OCI-LY3 (cell line): ENCODE measurements at regions not wholly inside any gene's neighbourhood (a gene's known extent, or its start where the extent isn't known, plus 50 kb on each side); places are given as distances from the start of the nearest gene placed in this dataset.

Source experiments
- H2AFZ ChIP-seq: fragments of 200-600, 300-600 bp; shearing (Covaris generic); 2 replicates; pipeline ENCODE4 v1.6.0; 2014; ENCODE audit warnings: antibody characterized with exemption, low read depth, low read length
- H3K27ac ChIP-seq: fragments of 200-600, 300-600 bp; sonication (generic); 2 replicates; pipeline ENCODE4 v1.5.1; 2014; ENCODE audit warnings: mild to moderate bottlenecking, low read length, moderate library complexity, mixed read lengths
- H3K27me3 ChIP-seq: fragments of 200-600, 300-600 bp; sonication (generic); 2 replicates; pipeline ENCODE4 v1.6.1; 2014; ENCODE audit warnings: low read depth, low read length, mixed read lengths
- H3K36me3 ChIP-seq: fragments of 200-600, 300-600 bp; sonication (generic); replicated peaks from 2 replicates; pipeline ENCODE3; 2014; ENCODE audit warnings: low read depth, low read length, mixed read lengths
- H3K4me1 ChIP-seq: fragments of 300-600, 200-600 bp; sonication (generic); 2 replicates; pipeline ENCODE4 v1.6.1; 2014; ENCODE audit warnings: low read length, mixed read lengths
- H3K4me2 ChIP-seq: fragments of 200-600, 300-600 bp; sonication (generic); 2 replicates; pipeline ENCODE4 v1.6.1; 2014; ENCODE audit warnings: low read length, mixed read lengths
- H3K4me3 ChIP-seq: fragments of 300-600, 200-600 bp; sonication (generic); 2 replicates; pipeline ENCODE4 v1.5.1; 2014; ENCODE audit warnings: antibody characterized with exemption, mild to moderate bottlenecking, low read length, moderate library complexity
- H3K79me2 ChIP-seq: fragments of 300-600, 200-600 bp; shearing (Covaris generic); 2 replicates; pipeline ENCODE4 v1.6.1; 2014; ENCODE audit warnings: mild to moderate bottlenecking, low read length, mixed read lengths
- H3K9ac ChIP-seq: fragments of 300-600, 200-600 bp; shearing (Covaris generic); 2 replicates; pipeline ENCODE4 v1.6.0; 2014; ENCODE audit warnings: mild to moderate bottlenecking, low read length, moderate library complexity
- H3K9me3 ChIP-seq: fragments of 200-600, 300-600 bp; shearing (Covaris generic); 2 replicates; pipeline ENCODE4 v1.6.1; 2014; ENCODE audit warnings: low read length, mixed read lengths; ENCODE audit not compliant: insufficient read depth
- H4K20me1 ChIP-seq: fragments of 200-600, 300-600 bp; sonication (generic); 2 replicates; pipeline ENCODE4 v1.6.1; 2016; ENCODE audit warnings: low read length, mixed read lengths; ENCODE audit not compliant: insufficient read depth
- CTCF ChIP-seq: fragments of 200-600, 300-600 bp; sonication (generic); IDR thresholded peaks from 2 replicates; pipeline ENCODE4 v1.5.1; 2014; ENCODE audit warnings: antibody characterized with exemption, low read length, low read depth
- EZH2phosphoT487 ChIP-seq: fragments of 200-600 bp; shearing (Covaris generic); IDR thresholded peaks from 2 replicates; pipeline ENCODE4 v1.6.1; 2018; ENCODE audit warnings: antibody characterized with exemption, mixed run types, low read depth

GRCh38 chr3:61417352-61417751, 144.0 kb upstream of the PTPRG start:
- Histone ChIP-seq H3K4me3 (no peak overlapping the region), H3K36me3 (no peaks in the 10 kb centered on the region), H3K9ac (no peak overlapping the region), H4K20me1 (no peaks in the 10 kb centered on the region), H3K9me3 (no peaks in the 10 kb centered on the region), H3K4me1 (peaks cover 20% of the 10 kb centered on the region), H3K27ac (no peak overlapping the region), H3K79me2 (no peaks in the 10 kb centered on the region), H3K4me2 (no peak overlapping the region), H3K27me3 (no peaks in the 10 kb centered on the region), H2AFZ (no peak overlapping the region)
- TF ChIP-seq CTCF = no peak

GRCh38 chr3:61420136-61420759, 141.1 kb upstream of the PTPRG start:
- Histone ChIP-seq H3K4me2 (peak overlapping the region; percentile 73), H3K36me3 (no peaks in the 10 kb centered on the region), H3K4me1 (peaks cover 18% of the 10 kb centered on the region), H3K27ac (peak overlapping the region; percentile 11; the same call in 1 of the 2 replicates), H3K9ac (peak overlapping the region; percentile 11; the same call in 1 of the 2 replicates), H2AFZ (peak overlapping the region; percentile 92), H4K20me1 (no peaks in the 10 kb centered on the region), H3K9me3 (no peaks in the 10 kb centered on the region), H3K79me2 (no peaks in the 10 kb centered on the region), H3K27me3 (no peaks in the 10 kb centered on the region), H3K4me3 (peak overlapping the region; percentile 58)
- TF ChIP-seq EZH2phosphoT487 = no peak
- TF ChIP-seq CTCF = no peak

GRCh38 chr3:61422945-61423673, 138.3 kb upstream of the PTPRG start:
- no peaks in the 10 kb centered on the region for H3K9me3 ChIP-seq
- H3K4me2 ChIP-seq = no peak overlapping the region
- no peaks in the 10 kb centered on the region for H4K20me1 ChIP-seq
- H3K27ac ChIP-seq = no peak overlapping the region
- H3K9ac ChIP-seq = no peak overlapping the region
- H3K4me3 ChIP-seq = no peak overlapping the region
- H3K79me2 ChIP-seq = no peaks in the 10 kb centered on the region
- H3K4me1 ChIP-seq = peaks cover 25% of the 10 kb centered on the region
- TF ChIP-seq CTCF = no peak
- TF ChIP-seq EZH2phosphoT487 = no peak
- H2AFZ ChIP-seq = no peak overlapping the region
- no peaks in the 10 kb centered on the region for H3K27me3 ChIP-seq
- no peaks in the 10 kb centered on the region for H3K36me3 ChIP-seq

GRCh38 chr3:61425356-61425755, 136.0 kb upstream of the PTPRG start:
- no peak overlapping the region for H3K9ac ChIP-seq
- H3K27me3 ChIP-seq = no peaks in the 10 kb centered on the region
- no peaks in the 10 kb centered on the region for H3K36me3 ChIP-seq
- no peaks in the 10 kb centered on the region for H4K20me1 ChIP-seq
- peak overlapping the region; percentile 1; the same call in 1 of the 2 replicates for H3K4me3 ChIP-seq
- TF ChIP-seq EZH2phosphoT487 (no peak), CTCF (no peak)
- H3K79me2 ChIP-seq = no peaks in the 10 kb centered on the region
- H3K4me2 ChIP-seq = peak overlapping the region; percentile 47
- peak overlapping the region; percentile 30; the same call in 1 of the 2 replicates for H3K27ac ChIP-seq
- H3K9me3 ChIP-seq = no peaks in the 10 kb centered on the region
- peaks cover 25% of the 10 kb centered on the region for H3K4me1 ChIP-seq
- H2AFZ ChIP-seq = peak overlapping the region; percentile 92
